Transverse colon (tissue), 4 donors: ENCODE measurements at regions not wholly inside any gene's neighbourhood (a gene's known extent, or its start where the extent isn't known, plus 50 kb on each side); places are given as distances from the start of the nearest gene placed in this dataset.

Source experiments
- DNase-seq: peaks from one replicate; pipeline ENCODE4 v3.0.0-alpha.2; 2019
- H3K27ac ChIP-seq, 4 donors: fragments of 200-600 bp; sonication (generic); 2 replicates each; pipeline ENCODE4 v1.5.1; 2016 to 2018; ENCODE audit warnings: inconsistent platforms in 4 of 4
- H3K27me3 ChIP-seq: fragments of 200-600 bp; sonication (generic); 2 replicates; pipeline ENCODE4 v1.5.1; 2017; ENCODE audit warnings: inconsistent platforms
- H3K36me3 ChIP-seq, 4 donors: fragments of 200-600 bp; sonication (generic); 2 replicates each; pipeline ENCODE4 v1.5.1; 2017 to 2019; ENCODE audit warnings: inconsistent platforms in 4 of 4
- H3K4me1 ChIP-seq, 4 donors: fragments of 200-600 bp; sonication (generic); 2 replicates each; pipeline ENCODE4 v1.5.1; 2017 to 2020; ENCODE audit warnings: inconsistent platforms in 4 of 4
- H3K4me3 ChIP-seq, 4 donors: fragments of 200-600 bp; sonication (generic); 1 replicate in 1 of 4; 2 replicates in 3 of 4; pipeline versions ENCODE4 v1.5.1 to v1.6.1; 2017 to 2019; ENCODE audit warnings: inconsistent platforms in 4 of 4
- H3K9me3 ChIP-seq, 2 donors: fragments of 200-600 bp; sonication (generic); 2 replicates each; pipeline ENCODE4 v1.5.1; 2017 to 2019; ENCODE audit warnings: inconsistent platforms in 2 of 2
- EP300 ChIP-seq: sonication (generic); formaldehyde crosslinking; IDR thresholded peaks from one replicate; pipeline ENCODE4 v1.6.1; 2017; ENCODE audit warnings: antibody characterized with exemption, low read depth
- POLR2A ChIP-seq: fragments of 450-650 bp; IDR thresholded peaks from one replicate; pipeline ENCODE4 v1.6.1; 2016; ENCODE audit warnings: antibody characterized with exemption, mild to moderate bottlenecking, moderate library complexity
- POLR2AphosphoS5 ChIP-seq, 3 donors: sonication (generic); formaldehyde crosslinking; IDR thresholded peaks; one replicate each; pipeline ENCODE4 v1.6.1; 2016; ENCODE audit warnings: antibody characterized with exemption in 3 of 3
- WGBS, 2 donors: methylation state at CpG; one replicate each; pipeline ENCODE4 v1.1.5; 2018; ENCODE audit warnings: low coverage in 1 of 2; 5-methylcytosine and 5-hydroxymethylcytosine counted together
- in situ Hi-C, 4 donors: fragments of 200-750 bp; cut with MboI; loops; one replicate each; pipeline versions ENCODE4 v1.15.0 to v1.15.1; 2017; ENCODE audit warnings: low sequenced_read_pairs in 3 of 4, low pct_ligation_motif_present in 1 of 4, low pct_unique_long_range_greater_than_20kb in 1 of 4
- intact Hi-C: fragments of 100-400 bp; cut with DNase I; formaldehyde crosslinking; loops from one replicate; pipeline ENCODE4 v1.15.1; 2023; ENCODE audit warnings: low total_unique reads
- TF ChIP-seq, protein P1 (sequence below), 5 experiments: fragments of 200-600 bp in 3 of 5; fragments of 450-650 bp in 2 of 5; sonication (generic) in 3 of 5; IDR thresholded peaks; 1 replicate in 2 of 5; 2 replicates in 3 of 5; pipeline ENCODE4 v1.5.1; 2016 to 2017; ENCODE audit warnings: antibody characterized with exemption in 5 of 5, inconsistent platforms in 3 of 5, mild to moderate bottlenecking in 2 of 5, moderate library complexity in 1 of 5

DNA sequence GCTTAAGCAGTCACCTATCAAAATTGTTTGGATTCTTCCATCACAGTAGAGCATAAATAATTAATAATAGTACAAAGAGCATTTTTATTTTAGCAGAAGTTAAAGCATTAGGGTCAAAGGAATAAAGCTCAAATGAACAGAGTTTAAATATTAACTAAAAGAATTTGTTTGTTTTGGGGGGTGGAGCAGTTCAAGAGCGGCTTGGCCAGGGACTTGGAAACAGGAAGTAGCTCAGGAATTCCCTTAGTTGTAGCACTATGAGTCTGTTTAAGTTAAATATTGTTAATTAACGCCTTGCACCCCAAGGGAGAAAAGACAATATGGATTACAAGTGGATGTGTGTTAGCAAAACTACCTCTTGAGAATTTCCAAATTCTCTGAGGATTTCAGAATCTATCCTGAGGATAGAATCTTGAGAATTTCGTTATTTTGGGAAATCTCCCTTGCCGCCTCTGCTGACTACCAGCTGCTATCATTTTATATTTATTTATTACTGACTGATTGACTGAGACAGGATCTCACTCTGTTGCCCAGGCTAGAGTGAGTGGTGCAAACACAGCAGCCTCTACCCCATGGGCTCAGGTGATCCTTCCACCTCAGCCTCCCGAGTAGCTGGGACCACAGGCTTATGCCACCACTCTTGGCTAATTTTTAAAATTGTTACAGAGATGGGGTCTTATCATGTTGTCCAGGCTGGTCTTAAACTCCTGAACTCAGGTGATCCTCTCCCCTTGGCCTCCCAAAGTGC, 96.7 kb upstream of the CHD1 start:
- in situ Hi-C loops = loop anchor here in 1 of 4 donors (25.0 kb wide), 1 partner anchor 1838 kb away; the partner anchor contains the start of gene RIOK2
- TF ChIP-seq, protein P1, sequence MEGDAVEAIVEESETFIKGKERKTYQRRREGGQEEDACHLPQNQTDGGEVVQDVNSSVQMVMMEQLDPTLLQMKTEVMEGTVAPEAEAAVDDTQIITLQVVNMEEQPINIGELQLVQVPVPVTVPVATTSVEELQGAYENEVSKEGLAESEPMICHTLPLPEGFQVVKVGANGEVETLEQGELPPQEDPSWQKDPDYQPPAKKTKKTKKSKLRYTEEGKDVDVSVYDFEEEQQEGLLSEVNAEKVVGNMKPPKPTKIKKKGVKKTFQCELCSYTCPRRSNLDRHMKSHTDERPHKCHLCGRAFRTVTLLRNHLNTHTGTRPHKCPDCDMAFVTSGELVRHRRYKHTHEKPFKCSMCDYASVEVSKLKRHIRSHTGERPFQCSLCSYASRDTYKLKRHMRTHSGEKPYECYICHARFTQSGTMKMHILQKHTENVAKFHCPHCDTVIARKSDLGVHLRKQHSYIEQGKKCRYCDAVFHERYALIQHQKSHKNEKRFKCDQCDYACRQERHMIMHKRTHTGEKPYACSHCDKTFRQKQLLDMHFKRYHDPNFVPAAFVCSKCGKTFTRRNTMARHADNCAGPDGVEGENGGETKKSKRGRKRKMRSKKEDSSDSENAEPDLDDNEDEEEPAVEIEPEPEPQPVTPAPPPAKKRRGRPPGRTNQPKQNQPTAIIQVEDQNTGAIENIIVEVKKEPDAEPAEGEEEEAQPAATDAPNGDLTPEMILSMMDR (IDR thresholded peaks at IDR 0.05) = no peak
- TF ChIP-seq POLR2A = no peak
- TF ChIP-seq EP300 = no peak
- TF ChIP-seq POLR2AphosphoS5 (IDR thresholded peaks at IDR 0.05) = no peak
- H3K4me1 ChIP-seq = peaks cover 5 to 67% (median 18%) of the 10 kb centered on the region in 4 donors
- peak overlapping the region; percentile 27 to 79 (median 68) for H3K27ac ChIP-seq
- peak; percentile 50 for DNase-seq
- H3K27me3 ChIP-seq = no peaks in the 10 kb centered on the region
- intact Hi-C loops = loop anchor here (10.0 kb wide), 1 partner anchor 1571 kb away; no protein-coding TSS in a partner anchor
- no peaks in the 10 kb centered on the region for H3K36me3 ChIP-seq
- H3K9me3 ChIP-seq = no peaks in the 10 kb centered on the region
- 51 to 66% methylated on average over 5 of the region's 5 CpGs for WGBS, 2 donors
- H3K4me3 ChIP-seq = no peak overlapping the region

DNA sequence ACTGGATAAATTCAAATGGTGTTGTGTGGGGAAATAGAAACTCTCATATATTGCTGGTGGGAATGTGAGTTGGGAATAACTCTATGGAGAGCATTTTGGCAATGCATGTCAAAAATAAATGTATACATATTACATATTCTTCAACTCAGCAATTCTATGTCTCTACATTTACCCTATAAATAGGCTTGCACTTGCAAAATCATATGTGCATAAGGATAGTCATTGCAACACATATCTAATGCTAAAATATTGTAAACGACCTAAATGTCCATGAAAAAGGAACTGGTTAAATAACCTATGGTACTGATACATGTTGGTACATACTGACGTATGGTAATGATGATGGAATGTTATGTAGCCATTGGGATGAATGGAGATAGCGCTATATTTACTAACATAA, 94.5 kb upstream of the CHD1 start:
- intact Hi-C loops = loop anchor here (10.0 kb wide), 1 partner anchor 1569 kb away; no protein-coding TSS in a partner anchor
- Histone ChIP-seq H3K27ac (peak overlapping the region in 1 of 4 donors; percentile 86), H3K9me3 (no peaks in the 10 kb centered on the region), H3K36me3 (no peaks in the 10 kb centered on the region), H3K4me3 (no peak overlapping the region), H3K4me1 (peaks cover 10 to 87% (median 27%) of the 10 kb centered on the region in 4 donors), H3K27me3 (no peaks in the 10 kb centered on the region)
- in situ Hi-C loops = no loop called here
- 83 to 85% methylated on average over 3 of the region's 3 CpGs for WGBS, 2 donors
- TF ChIP-seq POLR2A (no peak), POLR2AphosphoS5 (IDR thresholded peaks at IDR 0.05) (no peak), EP300 (no peak)
- TF ChIP-seq, protein P1 (IDR thresholded peaks at IDR 0.05) = no peak
- no peak for DNase-seq

DNA sequence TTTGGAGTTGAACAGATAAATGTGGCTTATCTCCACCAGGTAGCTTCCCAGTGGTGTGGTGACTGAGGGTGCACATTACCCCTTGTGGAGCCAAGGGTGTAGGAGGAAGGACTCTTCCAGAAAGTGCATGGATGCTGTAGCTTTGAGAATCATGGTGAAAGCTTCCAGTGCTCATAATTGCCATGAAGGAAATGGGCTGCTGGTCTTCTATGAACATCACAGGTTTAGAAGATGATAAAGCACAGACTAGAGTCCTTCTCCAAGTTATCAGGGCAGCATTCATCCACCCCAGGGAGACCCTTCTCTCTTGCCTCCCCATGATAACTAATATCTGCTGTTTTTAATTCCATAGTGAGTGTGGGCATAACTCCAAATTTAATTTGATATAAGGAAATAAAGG, 93.4 kb upstream of the CHD1 start:
- in situ Hi-C loops = no loop called here
- intact Hi-C loops = loop anchor here (10.0 kb wide), 1 partner anchor 1567 kb away; no protein-coding TSS in a partner anchor
- no peaks in the 10 kb centered on the region for H3K9me3 ChIP-seq
- no peaks in the 10 kb centered on the region for H3K36me3 ChIP-seq
- peak overlapping the region; percentile 75 to 86 (median 84) for H3K27ac ChIP-seq
- H3K4me1 ChIP-seq = peaks cover 10 to 81% (median 27%) of the 10 kb centered on the region in 4 donors
- H3K27me3 ChIP-seq = no peaks in the 10 kb centered on the region
- no peak overlapping the region for H3K4me3 ChIP-seq
- no peak for DNase-seq
- TF ChIP-seq EP300 (no peak), POLR2AphosphoS5 (IDR thresholded peaks at IDR 0.05) (no peak), POLR2A (no peak)
- TF ChIP-seq, protein P1 (IDR thresholded peaks at IDR 0.05) = no peak

DNA sequence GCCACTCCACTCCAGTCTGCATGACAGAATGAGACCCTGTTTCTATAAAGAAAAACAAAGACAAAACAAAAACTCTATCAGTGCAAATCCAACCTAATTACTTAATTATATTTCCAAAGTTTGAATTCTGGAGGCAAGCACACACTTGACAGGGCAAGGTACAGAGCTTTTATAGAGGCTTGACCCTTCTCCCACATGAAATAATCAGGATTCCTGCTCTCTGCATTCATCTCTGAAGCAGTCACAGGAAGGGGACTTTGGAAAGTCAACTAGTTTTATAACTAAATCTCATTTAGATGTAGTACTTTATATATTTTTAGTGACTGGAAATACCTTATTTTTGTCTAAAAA, 91.9 kb upstream of the CHD1 start:
- no peak for DNase-seq
- TF ChIP-seq, protein P1 (IDR thresholded peaks at IDR 0.05) = no peak
- no peak for TF ChIP-seq POLR2AphosphoS5 (IDR thresholded peaks at IDR 0.05)
- TF ChIP-seq EP300 = no peak
- no peak for TF ChIP-seq POLR2A
- no peaks in the 10 kb centered on the region for H3K36me3 ChIP-seq
- no peaks in the 10 kb centered on the region for H3K9me3 ChIP-seq
- in situ Hi-C loops = no loop called here
- H3K4me1 ChIP-seq = peaks cover 10 to 67% (median 23%) of the 10 kb centered on the region in 4 donors
- intact Hi-C loops = loop anchor here (10.0 kb wide), 1 partner anchor 1566 kb away; no protein-coding TSS in a partner anchor
- peak overlapping the region; percentile 75 to 86 (median 84) for H3K27ac ChIP-seq
- peak overlapping the region in 1 of 4 donors; percentile 24 for H3K4me3 ChIP-seq
- no peaks in the 10 kb centered on the region for H3K27me3 ChIP-seq
